Smooth muscle cell (in vitro differentiated cells): ENCODE measurements at regions not wholly inside any gene's neighbourhood (a gene's known extent, or its start where the extent isn't known, plus 50 kb on each side); places are given as distances from the start of the nearest gene placed in this dataset.

Experiments
- DNase-seq: peaks from one replicate; lab custom pipeline; 2025; ENCODE audit not compliant: unreplicated experiment; lab: John Stamatoyannopoulos, UW
- H2AFZ ChIP-seq: fragments of 200-600 bp; sonication (generic); 2 replicates; pipeline ENCODE4 v1.6.0; 2016; ENCODE audit warnings: antibody characterized with exemption, low read depth, mild to moderate bottlenecking
- H3F3A ChIP-seq: fragments of 200-600 bp; sonication (generic); 2 replicates; pipeline ENCODE4 v1.6.0; 2017; ENCODE audit warnings: antibody characterized with exemption, low read depth
- H3K27ac ChIP-seq: fragments of 200-600 bp; sonication (generic); 2 replicates; pipeline ENCODE4 v1.5.1; 2016; ENCODE audit warnings: low read depth, mild to moderate bottlenecking
- H3K27me3 ChIP-seq: fragments of 200-600 bp; sonication (generic); 2 replicates; pipeline ENCODE4 v1.6.1; 2016; ENCODE audit warnings: low read depth, mild to moderate bottlenecking
- H3K36me3 ChIP-seq: fragments of 200-600 bp; sonication (generic); 2 replicates; pipeline ENCODE4 v1.5.1; 2016; ENCODE audit warnings: low read depth
- H3K4me1 ChIP-seq: fragments of 200-600 bp; sonication (generic); 2 replicates; pipeline ENCODE4 v1.5.1; 2016; ENCODE audit warnings: low read depth
- H3K4me2 ChIP-seq: fragments of 200-600 bp; sonication (generic); 2 replicates; pipeline ENCODE4 v1.6.0; 2016; ENCODE audit warnings: mild to moderate bottlenecking
- H3K4me3 ChIP-seq: fragments of 200-600 bp; sonication (generic); 2 replicates; pipeline ENCODE4 v1.5.1; 2016; ENCODE audit warnings: mild to moderate bottlenecking
- H3K79me2 ChIP-seq: fragments of 200-600 bp; sonication (generic); 2 replicates; pipeline ENCODE4 v1.6.0; 2016; ENCODE audit warnings: low read depth, mild to moderate bottlenecking
- H3K9ac ChIP-seq: fragments of 200-600 bp; sonication (generic); 2 replicates; pipeline ENCODE4 v1.6.0; 2016; ENCODE audit warnings: low read depth
- H3K9me3 ChIP-seq: fragments of 200-600 bp; sonication (generic); replicated peaks from 2 replicates; pipeline ENCODE4 v1.5.1; 2016; ENCODE audit warnings: low read depth
- H4K20me1 ChIP-seq: fragments of 200-600 bp; sonication (generic); 2 replicates; pipeline ENCODE4 v1.6.0; 2016; ENCODE audit warnings: low read depth
- CTCF ChIP-seq: fragments of 200-600 bp; sonication (generic); IDR thresholded peaks from 2 replicates; pipeline ENCODE4 v1.5.1; 2017; ENCODE audit warnings: borderline replicate concordance, mild to moderate bottlenecking, antibody characterized with exemption; ENCODE audit not compliant: insufficient read depth, poor library complexity, severe bottlenecking
- WGBS: methylation state at CpG from one replicate; pipeline ENCODE4 v1.1.7; 2016; ENCODE audit warnings: low lambda C conversion rate; 5-methylcytosine and 5-hydroxymethylcytosine counted together

DNA sequence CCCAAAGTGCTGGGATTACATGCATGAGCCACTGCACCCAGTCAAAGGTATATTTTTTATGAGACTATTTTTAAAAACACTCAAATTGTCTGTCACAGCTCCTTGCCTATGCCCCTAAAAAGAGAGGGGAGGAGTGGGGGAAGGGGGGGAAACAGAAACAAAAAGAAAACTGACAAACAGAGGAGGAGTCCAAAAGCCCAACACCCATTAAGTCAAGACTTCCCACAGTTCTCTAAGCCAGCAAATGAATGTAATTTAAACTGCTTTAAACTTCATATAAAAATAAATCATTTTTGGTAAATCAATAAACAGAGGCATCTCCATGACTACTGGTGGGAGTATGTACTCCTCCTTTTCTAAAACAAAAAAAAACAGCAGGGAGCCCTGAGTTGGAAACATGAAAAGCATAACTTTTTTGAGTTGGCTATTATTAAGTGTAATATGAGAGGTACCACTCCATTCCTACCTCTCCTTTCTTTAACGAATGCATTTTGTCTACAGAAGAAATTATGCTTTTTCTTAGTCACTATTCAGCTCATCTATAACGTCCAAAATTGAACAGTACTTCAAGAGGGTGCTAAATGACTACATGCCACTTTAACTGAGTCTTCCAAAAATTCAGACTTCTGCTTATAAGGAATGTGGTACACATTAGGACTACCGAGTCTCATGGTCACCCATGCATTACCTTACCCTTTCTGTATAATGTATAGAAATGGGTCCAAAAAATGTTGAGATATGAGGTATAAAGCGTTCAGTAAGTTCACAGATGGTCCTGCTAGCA, 119.0 kb upstream of the PRSS16 start:
- Histone ChIP-seq H3K4me3 (no peak overlapping the region), H3K27ac (no peak overlapping the region), H3K9ac (no peak overlapping the region), H3K36me3 (no peaks in the 10 kb centered on the region), H3K4me1 (peaks cover 3% of the 10 kb centered on the region), H3K27me3 (no peaks in the 10 kb centered on the region), H3F3A (peaks cover 12% of the 10 kb centered on the region), H3K4me2 (no peak overlapping the region), H2AFZ (no peak overlapping the region), H4K20me1 (no peaks in the 10 kb centered on the region), H3K9me3 (no peaks in the 10 kb centered on the region), H3K79me2 (no peaks in the 10 kb centered on the region)
- TF ChIP-seq CTCF: no peak
- no peak for DNase-seq
- 92% methylated on average over 4 of the region's 4 CpGs for WGBS

DNA sequence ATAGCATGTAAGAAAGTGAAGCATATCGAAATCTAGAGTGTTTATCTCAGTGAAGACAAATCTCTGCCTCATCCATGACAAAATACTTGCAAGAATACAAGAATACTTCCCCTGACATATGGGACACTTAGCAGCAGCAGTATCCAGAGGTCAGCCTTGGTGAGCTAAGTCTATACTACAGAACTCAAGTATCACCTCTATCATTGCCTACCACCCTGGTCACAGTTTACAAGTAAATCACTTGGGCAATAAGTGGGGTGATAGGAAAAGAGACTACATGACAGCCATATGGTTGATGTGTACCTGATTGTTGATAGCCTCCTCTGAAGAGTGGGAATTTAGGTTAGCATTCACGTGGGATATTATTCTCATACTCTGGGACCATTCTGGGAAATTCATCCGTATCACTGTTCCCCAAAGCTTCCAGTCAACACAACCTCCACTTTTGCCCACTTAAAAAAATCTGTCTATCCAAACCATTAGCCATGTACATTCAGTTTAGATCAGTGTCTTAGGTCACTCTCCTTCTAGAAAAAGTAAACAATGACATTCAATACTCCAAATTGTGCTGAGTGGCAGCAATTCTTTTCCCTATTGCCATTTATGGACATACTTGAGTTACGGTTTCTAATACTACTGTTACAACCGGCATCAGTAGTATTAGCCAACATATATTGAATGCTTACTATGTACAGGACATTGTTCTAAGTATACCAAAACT, 118.2 kb upstream of the PRSS16 start:
- no peaks in the 10 kb centered on the region for H4K20me1 ChIP-seq
- no peak overlapping the region for H3K9ac ChIP-seq
- no peak for DNase-seq
- no peaks in the 10 kb centered on the region for H3K36me3 ChIP-seq
- no peaks in the 10 kb centered on the region for H3K9me3 ChIP-seq
- H3K4me2 ChIP-seq: no peak overlapping the region
- H3F3A ChIP-seq: peaks cover 19% of the 10 kb centered on the region
- no peak for TF ChIP-seq CTCF
- WGBS: 95% methylated on average over 5 of the region's 5 CpGs
- no peaks in the 10 kb centered on the region for H3K27me3 ChIP-seq
- H3K79me2 ChIP-seq: no peaks in the 10 kb centered on the region
- peaks cover 7% of the 10 kb centered on the region for H3K4me1 ChIP-seq
- H3K27ac ChIP-seq: no peak overlapping the region
- H2AFZ ChIP-seq: no peak overlapping the region
- no peak overlapping the region for H3K4me3 ChIP-seq

DNA sequence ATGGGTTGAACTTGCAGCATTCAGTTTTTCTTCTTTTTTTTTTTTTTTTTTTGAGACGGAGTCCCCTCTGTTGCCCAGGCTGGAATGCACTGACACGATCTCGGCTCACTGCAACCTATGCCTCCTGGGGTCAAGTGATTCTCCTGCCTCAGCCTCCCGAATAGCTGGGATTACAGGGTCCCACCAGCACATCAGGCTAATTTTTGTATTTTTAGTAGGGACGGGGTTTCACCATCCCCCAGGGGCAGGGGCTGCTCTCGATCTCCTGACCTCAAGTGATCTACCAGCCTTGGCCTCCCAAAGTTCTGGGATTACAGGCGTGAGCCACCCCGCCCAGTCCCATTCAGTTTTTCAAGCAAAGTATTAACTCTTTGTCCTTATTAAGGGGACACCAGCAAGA, 117.6 kb upstream of the PRSS16 start:
- 88% methylated on average over 8 of the region's 8 CpGs for WGBS
- Histone ChIP-seq H3K36me3 (no peaks in the 10 kb centered on the region), H3K4me2 (no peak overlapping the region), H3F3A (peaks cover 21% of the 10 kb centered on the region), H3K9ac (no peak overlapping the region), H3K9me3 (no peaks in the 10 kb centered on the region), H2AFZ (no peak overlapping the region), H3K79me2 (no peaks in the 10 kb centered on the region), H3K27ac (no peak overlapping the region), H3K27me3 (no peaks in the 10 kb centered on the region), H4K20me1 (no peaks in the 10 kb centered on the region), H3K4me3 (no peak overlapping the region), H3K4me1 (peaks cover 8% of the 10 kb centered on the region)
- no peak for DNase-seq
- TF ChIP-seq CTCF: no peak
